Ishikawa (cell line): ENCODE measurements at regions not wholly inside any gene's neighbourhood (a gene's known extent, or its start where the extent isn't known, plus 50 kb on each side); places are given as distances from the start of the nearest gene placed in this dataset.

Source experiments
- CEBPB ChIP-seq: IDR thresholded peaks from 2 replicates; pipeline ENCODE4 v1.6.1; 2012
- CREB1 ChIP-seq: IDR thresholded peaks from 2 replicates; pipeline ENCODE4 v1.6.1; 2012; ENCODE audit warnings: low read depth
- EGR1 ChIP-seq: IDR thresholded peaks from 2 replicates; pipeline ENCODE4 v1.6.1; 2012
- EP300 ChIP-seq: IDR thresholded peaks from 2 replicates; pipeline ENCODE4 v1.6.1; 2012; ENCODE audit warnings: borderline replicate concordance
- FOXM1 ChIP-seq: IDR thresholded peaks from 2 replicates; pipeline ENCODE4 v1.6.1; 2012; ENCODE audit warnings: low read depth, borderline replicate concordance
- MAX ChIP-seq: IDR thresholded peaks from 2 replicates; pipeline ENCODE4 v1.6.1; 2012
- NFIC ChIP-seq: IDR thresholded peaks from 2 replicates; pipeline ENCODE4 v1.6.1; 2012
- RAD21 ChIP-seq: IDR thresholded peaks from 2 replicates; pipeline ENCODE4 v1.6.1; 2012; ENCODE audit warnings: low read depth
- YY1 ChIP-seq: IDR thresholded peaks from 2 replicates; pipeline ENCODE4 v1.6.1; 2012; ENCODE audit warnings: low read depth
- ZBTB7A ChIP-seq: IDR thresholded peaks from 2 replicates; pipeline ENCODE4 v1.6.1; 2012; ENCODE audit warnings: low read depth
- TF ChIP-seq, protein P1 (sequence below): IDR thresholded peaks from 2 replicates; pipeline ENCODE4 v1.6.1; 2012; ENCODE audit warnings: low read depth, mild to moderate bottlenecking

DNA sequence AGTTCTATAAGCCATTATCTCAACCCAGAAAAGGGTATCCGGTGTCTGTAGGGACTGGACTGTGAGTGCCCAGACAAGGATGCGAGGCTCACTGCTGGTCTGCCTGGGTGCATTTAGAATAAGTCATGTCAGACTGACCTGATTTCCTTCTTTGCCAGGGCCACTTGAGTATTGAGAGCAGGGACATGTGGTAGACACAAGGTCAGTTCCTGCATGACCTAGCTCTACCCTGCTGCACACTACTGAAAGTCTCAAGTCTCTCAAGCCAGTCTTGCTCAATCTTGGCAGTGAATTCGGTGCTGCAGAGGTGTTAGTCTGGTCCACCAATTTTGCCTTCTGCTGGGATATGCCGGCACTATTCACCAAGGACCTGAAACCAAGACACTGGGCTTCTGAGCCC is 180.1 kb downstream of the C1orf94 start:
- TF ChIP-seq EP300 (no peak), CEBPB (no peak), RAD21 (no peak), NFIC (no peak), CREB1 (no peak), ZBTB7A (no peak), YY1 (no peak), EGR1 (no peak), MAX (no peak), FOXM1 (no peak)
- TF ChIP-seq, protein P1, sequence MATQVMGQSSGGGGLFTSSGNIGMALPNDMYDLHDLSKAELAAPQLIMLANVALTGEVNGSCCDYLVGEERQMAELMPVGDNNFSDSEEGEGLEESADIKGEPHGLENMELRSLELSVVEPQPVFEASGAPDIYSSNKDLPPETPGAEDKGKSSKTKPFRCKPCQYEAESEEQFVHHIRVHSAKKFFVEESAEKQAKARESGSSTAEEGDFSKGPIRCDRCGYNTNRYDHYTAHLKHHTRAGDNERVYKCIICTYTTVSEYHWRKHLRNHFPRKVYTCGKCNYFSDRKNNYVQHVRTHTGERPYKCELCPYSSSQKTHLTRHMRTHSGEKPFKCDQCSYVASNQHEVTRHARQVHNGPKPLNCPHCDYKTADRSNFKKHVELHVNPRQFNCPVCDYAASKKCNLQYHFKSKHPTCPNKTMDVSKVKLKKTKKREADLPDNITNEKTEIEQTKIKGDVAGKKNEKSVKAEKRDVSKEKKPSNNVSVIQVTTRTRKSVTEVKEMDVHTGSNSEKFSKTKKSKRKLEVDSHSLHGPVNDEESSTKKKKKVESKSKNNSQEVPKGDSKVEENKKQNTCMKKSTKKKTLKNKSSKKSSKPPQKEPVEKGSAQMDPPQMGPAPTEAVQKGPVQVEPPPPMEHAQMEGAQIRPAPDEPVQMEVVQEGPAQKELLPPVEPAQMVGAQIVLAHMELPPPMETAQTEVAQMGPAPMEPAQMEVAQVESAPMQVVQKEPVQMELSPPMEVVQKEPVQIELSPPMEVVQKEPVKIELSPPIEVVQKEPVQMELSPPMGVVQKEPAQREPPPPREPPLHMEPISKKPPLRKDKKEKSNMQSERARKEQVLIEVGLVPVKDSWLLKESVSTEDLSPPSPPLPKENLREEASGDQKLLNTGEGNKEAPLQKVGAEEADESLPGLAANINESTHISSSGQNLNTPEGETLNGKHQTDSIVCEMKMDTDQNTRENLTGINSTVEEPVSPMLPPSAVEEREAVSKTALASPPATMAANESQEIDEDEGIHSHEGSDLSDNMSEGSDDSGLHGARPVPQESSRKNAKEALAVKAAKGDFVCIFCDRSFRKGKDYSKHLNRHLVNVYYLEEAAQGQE = no peak
